Stromal cell of bone marrow (primary cell): ENCODE measurements at regions not wholly inside any gene's neighbourhood (a gene's known extent, or its start where the extent isn't known, plus 50 kb on each side); places are given as distances from the start of the nearest gene placed in this dataset.
"Not testable (repeated sequence)": the region's sequence is repeated elsewhere in the genome, so short reads cannot be mapped to it uniquely, and the experiment has no call there.

ENCODE experiments used
- DNase-seq: peaks from one replicate; pipeline ENCODE4 v3.0.0-alpha.2; 2012; ENCODE audit warnings: low read depth

DNA sequence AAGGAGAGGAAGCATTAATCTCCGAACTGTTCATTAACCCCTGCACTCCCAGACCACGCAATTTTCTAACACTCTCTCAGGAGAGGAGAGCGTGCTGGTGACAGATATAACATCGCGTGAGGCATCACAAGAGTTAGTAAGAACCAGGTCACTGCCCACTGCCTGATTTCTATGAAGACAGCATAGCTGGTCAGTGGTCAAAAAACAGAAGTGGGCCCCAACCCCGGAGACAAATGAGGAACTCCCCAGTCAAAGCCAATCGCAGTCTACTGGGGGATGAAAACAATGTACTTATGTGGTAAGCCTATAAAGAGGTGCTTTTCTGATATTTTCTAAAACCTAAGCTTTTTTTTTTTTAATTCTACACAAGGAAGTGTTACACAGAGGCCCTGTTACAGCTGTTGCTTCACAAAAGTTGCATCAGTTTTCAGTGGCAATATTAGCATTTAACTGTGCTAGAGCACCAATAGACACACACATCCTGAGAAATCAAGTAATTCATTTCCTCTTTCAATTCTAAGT is 231.8 kb upstream of the IRF2BP2 start:
- no peak for DNase-seq

DNA sequence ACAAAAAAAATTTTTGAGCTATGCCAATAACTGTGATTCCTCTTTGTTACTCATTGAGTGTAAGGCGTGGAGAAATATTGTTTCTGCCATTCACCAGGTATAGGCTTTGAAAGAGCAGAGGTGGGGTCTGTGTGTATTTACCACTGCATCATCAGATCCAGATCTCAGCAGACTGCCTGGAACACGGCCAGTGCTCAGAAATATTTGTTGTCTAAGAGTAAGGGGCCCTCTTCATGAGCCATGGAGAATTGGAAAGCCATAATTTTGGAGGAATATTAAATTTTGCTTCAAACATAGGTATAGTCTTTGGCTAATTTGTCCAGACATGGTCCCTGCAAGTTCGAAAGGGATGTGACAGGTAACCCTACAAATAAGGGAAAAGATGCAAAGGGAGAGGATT is 231.3 kb upstream of the IRF2BP2 start:
- no peak for DNase-seq

DNA sequence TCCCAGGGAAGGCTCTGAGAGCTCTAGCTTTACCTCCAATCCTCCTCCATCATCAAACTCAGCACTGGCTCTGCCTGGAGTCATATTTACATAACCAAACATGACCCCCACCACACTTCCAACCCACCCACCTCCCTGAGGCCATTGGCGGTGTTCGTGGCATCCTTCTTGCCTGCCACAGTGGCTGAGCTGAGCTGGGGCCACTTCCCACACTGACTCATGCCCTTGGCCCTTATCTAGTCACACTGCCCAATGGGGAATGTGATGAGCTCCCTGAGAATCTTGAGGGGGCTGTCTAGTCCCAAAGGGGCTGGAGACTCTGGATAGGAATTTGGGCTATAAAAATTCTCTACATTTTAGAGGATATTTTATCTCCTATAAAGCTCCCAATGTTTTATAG is 230.9 kb upstream of the IRF2BP2 start:
- DNase-seq: no peak

DNA sequence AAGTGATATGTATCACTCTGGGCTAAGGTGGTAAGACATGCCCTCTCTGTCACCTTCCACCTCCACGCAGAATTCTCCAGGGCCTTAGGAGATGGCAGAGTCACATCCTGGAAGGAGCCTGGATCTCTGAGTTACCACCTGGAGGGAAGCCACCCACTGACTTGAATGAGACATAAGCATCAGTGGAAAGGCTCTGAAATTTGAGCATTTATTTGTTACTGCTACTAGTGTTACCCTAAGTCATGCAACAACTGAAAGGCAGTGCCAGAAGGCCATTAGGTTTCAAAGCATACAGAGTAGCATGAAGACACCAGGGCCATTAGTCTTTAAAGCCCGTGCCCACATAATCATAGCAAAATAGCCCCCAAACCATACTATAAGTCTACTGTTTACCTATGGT is 230.3 kb upstream of the IRF2BP2 start:
- no peak for DNase-seq

DNA sequence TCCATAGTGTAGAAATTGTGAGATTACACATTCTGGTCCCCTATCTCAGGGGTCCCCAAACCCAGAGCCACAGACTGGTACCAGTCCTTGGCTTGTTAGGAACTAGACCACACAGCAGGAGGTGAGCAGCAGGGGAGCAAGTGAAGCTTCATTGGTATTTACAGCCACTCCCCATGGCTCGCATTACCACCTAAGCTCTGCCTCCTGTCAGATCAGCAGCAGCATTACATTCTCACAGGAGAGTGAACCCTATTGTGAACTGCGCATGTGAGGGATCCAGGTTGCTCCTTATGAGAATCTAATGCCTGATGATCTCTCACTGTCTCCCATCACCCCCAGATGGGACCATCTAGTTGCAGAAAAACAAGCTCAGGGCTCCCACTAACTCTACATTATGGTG is 229.7 kb upstream of the IRF2BP2 start:
- no peak for DNase-seq

DNA sequence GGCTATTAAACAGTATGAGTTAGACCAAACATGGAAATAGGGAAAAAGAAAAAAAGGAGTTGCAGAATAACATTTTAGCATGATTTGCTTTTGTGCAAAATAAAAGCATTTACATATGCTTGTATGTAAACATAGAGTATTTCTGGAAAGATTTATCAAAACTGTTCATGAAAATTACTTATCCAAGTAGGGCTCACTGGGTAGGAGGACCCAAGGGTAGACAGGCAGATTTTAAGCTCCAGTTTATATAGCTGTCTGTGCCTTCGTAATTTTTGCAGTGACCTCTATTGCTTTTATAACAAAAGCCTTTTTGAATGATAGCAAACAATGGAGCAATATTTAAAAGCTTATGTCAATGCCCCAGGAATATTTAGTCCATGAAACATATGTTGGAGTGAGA is 228.8 kb upstream of the IRF2BP2 start:
- no peak for DNase-seq

DNA sequence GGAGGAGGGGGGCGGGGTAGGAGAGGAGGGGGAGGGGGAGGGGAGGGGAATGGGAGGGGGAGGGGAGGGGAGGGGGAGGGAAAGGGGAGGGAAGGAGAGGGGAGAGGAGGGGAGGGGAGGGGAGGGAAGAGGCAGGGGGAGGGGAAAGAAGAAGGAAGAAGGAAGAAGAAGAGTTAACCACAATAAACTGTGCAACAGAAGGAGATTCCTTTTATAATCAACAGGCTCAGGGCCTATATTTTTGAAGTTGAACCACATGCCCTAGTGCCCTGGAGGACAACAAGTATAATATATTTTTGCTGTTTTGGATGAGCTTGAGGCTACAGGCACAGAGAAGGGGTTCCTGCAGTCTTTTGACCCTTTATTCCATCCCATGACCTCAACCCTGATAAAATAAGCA is 228.2 kb upstream of the IRF2BP2 start:
- no peak for DNase-seq

DNA sequence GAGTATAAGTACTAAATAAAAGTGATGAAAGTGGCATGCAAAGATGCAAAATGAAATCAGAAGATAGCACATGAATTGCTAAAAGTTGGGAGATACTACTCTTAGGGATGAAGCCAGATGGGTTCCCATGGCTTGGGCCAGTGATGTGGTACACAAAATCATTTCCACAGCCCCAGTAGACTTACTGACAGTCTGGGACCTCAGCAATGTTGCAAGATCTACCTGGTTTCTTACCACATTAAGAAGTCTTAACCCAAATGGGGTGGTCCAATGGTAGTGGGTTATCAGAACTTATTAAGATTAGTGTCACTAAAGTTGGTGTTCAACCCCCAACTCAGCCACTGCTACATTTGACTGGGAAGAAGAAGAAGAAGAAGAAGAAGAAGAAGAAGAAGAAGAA is 227.7 kb upstream of the IRF2BP2 start:
- DNase-seq: no peak

DNA sequence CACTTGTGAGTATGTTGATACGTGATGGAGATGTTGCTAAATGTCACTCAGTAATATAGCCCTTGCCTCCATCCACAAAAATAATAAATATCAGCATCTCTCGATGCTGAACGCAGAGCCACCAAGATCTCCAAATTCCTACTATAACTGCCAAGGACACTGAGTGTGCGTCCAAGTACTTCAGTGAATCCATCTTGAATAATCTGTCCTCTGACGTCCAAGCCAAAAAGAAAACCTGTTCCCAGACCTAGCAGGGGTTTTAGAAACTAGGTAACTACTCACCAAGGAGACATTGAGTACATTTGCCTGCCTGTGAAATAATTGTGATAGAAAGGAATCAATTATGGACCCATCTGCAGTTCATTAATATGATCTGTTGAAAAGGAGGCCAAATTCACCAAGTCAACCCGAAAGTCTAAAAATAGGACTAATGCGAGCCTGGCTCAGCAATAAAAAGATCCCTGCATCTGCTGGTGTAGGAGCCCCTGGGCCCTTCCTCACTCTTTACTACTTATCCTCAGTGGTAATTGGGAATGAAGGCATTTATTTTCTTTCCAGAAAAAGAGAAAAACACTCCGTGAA is 226.9 kb upstream of the IRF2BP2 start:
- DNase-seq: no peak

DNA sequence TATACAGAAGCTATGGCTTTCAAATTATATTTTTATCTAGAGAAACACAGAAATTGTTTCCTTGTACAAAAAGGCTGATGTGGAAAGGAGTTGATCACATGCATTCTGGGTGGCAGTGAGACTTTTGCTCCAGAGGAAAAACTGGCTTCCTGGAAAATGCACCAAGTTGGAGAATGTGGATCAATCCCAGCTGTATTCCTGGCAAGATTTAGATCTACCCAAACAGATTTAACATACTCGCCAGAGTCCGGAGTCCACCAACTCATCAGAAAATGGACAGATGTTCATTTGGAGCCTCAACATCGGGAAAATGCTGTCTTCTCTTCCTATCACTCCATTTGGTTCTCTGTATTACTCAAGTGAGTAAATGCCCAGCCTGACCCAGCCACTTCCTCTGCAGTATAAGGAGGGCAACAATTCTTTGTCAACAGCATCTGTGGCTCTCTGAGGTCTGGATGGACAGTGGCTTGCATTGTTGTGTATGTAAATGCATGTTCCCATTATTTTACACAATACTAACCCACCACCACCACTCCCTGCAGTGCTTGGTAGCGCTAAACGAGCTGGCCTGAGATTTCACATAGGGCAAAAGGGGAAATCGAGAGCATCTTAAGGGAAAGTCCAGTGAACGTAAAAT is 226.2 kb upstream of the IRF2BP2 start:
- DNase-seq: no peak

DNA sequence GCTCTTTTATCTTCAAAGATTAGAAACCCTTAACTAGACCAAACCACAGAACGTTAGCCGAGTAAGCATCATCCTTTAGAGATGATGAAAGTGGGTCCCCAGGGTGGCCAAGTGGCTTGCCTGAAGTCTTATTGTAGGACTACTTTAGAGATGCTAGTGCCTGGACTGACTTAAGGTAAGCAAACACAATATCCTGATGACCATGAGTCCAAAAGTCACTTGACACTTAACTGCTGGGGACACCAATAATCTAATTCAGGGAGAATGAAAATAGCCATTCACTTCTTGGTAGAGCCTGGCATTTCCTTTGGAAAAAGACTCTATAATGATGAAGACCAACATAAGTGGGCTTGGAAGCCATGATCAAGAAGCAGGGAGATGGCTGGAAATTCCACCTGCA is 225.3 kb upstream of the IRF2BP2 start:
- DNase-seq: no peak

DNA sequence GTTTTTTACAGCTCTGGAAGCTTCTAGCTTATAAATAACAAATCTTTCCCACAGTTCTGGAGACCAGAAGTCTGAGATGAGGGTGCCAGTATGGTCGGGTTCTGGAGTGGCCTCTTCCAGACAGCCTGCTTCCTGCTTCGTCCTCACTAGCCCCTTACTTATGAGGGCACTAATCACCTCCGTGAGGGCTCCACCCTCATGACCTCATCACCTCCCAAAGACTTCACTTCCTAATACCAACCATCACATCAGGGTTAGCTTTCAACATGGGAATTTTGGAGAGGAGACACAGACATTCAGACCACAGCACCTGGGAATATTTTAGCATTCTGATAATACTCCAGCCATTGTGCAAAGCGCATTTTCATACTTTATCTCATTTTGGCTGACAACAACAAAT is 223.7 kb upstream of the IRF2BP2 start:
- DNase-seq: no peak

DNA sequence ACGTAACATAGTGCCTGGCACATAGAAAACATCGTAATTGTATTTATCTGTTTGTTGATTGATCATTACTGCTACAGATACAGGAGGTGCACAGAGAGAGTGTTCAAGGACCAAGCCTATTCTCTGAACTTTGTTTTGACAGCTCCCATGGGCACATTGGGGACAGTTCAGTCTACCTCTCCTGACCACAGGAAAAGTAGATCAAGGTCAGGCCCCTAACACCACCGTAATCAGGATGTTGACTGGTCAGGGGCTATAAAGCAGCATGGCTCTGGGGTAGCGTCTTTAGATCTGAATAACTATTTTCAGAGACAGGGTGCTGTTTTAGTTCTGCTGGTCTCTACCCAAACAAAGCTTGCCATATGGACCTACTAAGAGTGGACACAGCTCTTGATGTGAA is 223.1 kb upstream of the IRF2BP2 start:
- no peak for DNase-seq

DNA sequence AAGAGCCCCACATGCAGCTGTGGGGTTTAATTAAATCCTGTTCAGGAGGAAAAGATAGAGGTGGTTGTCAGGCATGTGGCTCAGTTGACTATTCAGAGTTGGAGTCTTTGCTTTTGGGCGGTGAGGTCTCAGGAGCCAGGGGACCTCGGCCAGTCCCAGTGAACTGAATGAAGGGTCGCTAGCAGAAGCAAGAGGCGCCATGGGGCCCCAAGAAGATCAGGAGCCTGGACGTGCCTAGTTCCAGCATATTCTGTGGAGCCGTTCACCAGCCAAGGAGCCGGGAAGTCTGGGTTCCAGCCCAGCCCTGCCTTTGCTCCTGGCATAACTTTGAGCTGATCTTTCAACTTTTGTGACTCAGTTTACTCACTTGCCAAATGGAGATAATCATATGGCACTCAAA is 217.7 kb upstream of the IRF2BP2 start:
- no peak for DNase-seq

DNA sequence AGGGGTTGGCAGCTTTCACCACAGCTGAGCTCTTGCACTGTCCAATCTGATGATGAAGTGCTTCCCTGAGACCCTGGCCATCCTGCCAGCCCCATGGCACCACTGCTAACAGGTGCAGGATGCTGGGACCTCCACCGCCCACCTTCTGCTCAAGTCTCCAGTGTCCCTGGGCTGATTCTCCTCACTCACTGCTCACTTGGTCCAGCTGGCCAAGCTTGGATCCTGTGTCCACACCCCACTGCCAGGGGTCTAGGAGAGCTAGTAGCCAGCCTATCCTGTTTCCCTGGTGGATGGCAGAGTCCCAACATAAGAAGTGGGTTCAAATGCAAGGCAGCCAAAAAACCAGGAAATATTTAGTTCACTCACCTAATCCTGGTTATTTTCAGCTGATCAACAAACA is 217.2 kb upstream of the IRF2BP2 start:
- DNase-seq: no peak

DNA sequence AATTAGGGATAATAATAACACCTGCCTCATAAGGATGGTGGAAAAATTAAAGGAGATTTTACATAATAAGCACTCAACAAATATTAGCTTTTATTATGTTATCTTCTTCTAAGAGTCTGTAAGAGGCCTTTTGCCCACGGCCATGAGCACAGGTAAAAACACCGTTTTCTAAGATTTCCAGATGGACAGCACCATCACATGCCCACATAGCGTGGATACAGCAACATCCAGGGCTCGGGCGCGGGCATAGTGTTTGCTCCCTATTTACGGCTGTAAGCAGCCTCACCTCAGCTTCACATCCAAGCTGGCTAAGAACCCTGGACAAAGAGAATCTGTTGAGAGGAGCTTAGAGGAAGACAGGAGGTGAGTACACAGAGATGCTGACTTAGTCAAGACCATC is 216.4 kb upstream of the IRF2BP2 start:
- DNase-seq: no peak

DNA sequence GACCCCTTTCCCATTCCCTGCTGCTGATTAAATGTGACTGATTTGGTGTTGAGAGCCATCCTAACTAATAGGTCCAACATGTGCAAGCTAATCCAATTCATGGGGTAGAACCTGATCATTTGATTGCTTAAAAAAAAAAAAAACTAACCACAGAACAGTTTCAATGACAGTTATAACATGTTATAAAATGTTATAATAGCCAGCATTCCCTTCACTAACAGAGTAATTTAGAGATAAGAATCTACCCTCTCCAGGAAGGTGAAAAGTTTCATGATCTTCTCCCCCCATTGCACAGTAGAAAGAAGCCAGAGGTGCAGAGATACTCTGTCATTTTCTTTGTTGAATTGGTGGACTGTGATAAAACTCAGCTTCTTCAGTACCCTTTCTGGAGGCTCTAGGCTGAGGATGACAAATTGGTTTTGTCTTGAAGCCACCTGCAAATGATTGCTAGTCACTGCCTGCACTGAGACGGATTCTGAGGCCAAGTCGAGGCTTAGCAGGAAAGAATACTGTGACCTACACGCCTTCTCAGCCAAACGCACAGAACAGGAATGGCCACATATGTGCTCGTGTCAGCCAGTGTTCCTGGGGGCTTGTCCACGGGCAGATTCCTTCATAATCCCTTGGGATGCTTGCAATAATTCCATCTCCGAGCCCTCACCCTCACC is 215.7 kb upstream of the IRF2BP2 start:
- DNase-seq: no peak

DNA sequence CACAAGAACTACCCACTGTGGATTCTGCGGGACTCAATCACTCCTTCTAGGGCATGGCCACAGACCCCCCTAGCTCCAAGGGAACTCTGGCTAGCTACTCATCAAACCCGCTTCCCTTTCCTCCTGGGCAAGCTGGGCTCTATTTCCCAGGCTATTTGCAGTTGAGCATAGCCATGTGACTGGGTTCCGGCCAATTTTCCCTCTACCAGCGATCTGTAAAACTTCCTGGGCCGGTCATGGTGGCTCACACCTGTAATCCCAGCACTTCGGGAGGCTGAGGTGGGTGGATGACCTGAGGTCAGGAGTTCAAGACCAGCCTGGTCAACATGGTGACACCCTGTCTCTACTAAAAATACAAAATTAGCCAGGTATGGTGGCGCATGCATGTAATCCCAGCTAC is 214.9 kb upstream of the IRF2BP2 start:
- not testable (repeated sequence) for DNase-seq

DNA sequence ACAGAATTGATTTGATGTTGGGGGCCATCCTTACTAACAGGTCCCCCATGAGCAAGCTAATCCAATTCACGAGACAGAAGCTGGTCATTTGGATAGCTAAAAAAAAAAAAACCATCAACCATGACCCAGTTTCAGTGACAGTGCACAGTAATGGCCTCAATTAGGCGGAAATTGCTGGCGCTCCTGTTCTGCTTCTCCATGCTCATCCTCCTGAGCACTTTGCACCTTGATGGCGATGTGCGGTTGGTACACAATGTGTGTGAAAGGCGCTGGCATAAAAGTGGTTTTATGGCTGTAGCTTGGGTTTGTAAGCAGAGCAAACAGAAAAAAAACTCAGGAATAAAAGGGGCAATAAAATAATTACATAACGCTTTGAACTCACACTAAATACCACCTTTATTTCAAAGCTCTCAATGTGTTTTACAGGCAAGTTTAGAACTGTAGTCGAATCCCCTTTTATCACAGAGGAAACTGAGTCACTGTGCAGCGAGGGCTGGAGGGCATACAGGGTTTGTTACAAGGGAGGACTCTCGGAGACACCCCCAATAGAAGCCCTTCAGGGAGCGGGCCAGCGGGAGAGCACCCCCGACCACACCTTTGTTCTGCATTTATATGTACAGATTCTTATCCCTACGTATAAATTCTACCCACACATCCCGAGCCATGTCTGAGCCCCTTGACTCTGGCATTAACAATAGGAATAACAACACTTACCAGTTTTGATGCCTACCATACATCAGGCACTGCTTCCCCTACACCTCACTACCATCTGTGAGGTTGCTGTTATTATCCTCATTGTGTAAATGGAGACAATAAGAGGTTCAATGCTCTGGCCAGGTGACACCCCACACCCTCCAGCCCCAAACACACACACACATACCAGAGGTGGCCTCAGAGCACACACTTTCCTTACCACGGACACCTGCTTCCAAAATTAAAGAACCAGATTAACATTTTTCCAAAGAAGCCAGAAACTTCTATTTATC is 213.5 kb upstream of the IRF2BP2 start:
- no peak for DNase-seq

DNA sequence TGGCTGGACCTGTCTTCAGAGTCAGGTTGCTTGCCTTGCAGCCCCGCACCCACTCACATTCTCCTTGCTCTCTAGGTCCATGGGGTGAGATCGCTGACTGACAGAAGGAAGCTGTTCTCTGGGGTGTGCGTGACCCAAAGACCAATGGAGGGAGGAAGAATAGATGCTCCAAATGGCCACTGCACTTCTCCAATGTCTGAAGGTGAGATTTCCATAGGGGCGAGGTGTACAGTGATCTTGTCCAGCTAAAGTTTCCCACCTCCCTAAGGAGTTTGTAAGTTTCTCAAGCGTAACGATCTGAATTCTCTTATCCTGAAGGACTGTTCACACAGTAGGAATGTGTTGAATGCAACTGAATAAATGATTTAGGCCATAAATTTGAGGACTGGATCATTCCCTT is 211.9 kb upstream of the IRF2BP2 start:
- no peak for DNase-seq

DNA sequence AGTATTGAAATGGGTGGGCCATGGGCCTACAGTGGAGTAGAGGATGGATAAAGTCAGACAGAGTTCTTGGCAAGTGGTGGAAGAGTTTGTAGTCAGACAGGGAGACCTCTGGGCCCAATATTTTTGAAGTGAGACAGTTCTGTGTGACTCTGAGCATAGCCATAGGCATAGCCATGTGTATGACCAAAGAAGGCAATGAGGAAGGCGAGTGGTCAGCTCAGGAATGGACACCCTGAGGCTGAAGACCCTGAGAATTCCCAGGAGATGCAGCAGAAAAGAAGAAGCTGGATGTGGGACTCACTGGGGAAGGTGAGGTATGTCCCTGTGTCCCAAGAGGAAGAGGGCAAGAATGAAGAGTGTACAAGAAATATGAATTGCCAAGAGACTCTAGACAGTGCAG is 210.6 kb upstream of the IRF2BP2 start:
- DNase-seq: no peak

DNA sequence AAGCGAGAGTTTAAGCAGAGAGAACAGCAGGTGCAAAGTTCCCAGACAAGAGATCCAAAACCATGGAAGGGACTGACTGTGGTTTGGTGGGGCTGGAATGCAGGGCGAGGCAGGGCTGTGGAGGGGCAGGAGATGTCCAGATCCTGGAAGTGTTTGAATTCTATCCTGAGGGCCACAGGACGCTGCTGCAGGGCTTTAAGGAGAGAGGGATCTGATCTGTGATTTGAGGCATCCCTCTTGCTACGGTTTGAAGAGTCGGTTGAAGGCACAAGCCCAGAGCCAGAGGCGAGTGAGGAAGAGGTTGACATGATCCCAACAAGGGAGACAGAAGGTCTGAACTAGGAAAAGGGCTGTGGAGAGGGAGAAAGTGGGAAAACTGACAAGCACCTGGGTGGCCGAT is 209.9 kb upstream of the IRF2BP2 start:
- not testable (repeated sequence) for DNase-seq

DNA sequence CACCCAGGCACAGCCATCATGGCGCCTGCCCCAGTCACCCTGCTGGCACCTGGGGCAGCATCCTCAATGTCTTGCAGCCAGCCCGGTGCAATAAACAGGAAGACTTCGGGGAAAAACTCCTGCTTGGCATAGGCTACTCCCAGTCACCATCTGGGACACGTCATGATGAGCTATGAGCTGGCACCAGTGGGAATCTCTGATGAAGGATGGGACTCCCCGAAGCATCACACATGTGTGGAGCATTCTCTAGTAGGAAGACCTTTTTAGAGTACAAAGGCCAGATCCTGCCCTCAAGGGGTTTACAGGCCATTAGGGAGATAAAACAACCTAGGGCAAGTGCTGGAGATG is 208.0 kb upstream of the IRF2BP2 start:
- DNase-seq: not testable (repeated sequence)
